ENCODE measurements at regions not wholly inside any gene's neighbourhood (a gene's known extent, or its start where the extent isn't known, plus 50 kb on each side); places are given as distances from the start of the nearest gene placed in this dataset.
"Not testable (repeated sequence)": the region's sequence is repeated elsewhere in the genome, so short reads cannot be mapped to it uniquely, and the experiment has no call there.

GRCh38 chr3:40756500-40756899 is 231.7 kb downstream of the ZNF621 start:
- DNase-seq, result no peak

GRCh38 chr3:40762771-40763170 is 238.0 kb downstream of the ZNF621 start:
- not testable (repeated sequence) for DNase-seq

GRCh38 chr3:40763807-40764206 is 239.0 kb downstream of the ZNF621 start:
- DNase-seq, result no peak

GRCh38 chr3:40764747-40765146 is 240.0 kb downstream of the ZNF621 start:
- no peak for DNase-seq

- DNase-seq, result no peak
Measured at GRCh38 chr3:40765884-40766283, 241.1 kb downstream of the ZNF621 start.

GRCh38 chr3:40766396-40766795 is 241.6 kb downstream of the ZNF621 start:
- no peak for DNase-seq

- DNase-seq, result no peak
Measured at GRCh38 chr3:40768046-40768445, 243.3 kb downstream of the ZNF621 start.

GRCh38 chr3:40768536-40768935 is 243.8 kb downstream of the ZNF621 start:
- DNase-seq, result no peak

GRCh38 chr3:40770061-40770460 is 245.3 kb downstream of the ZNF621 start:
- no peak for DNase-seq

GRCh38 chr3:40771112-40771511 is 246.4 kb downstream of the ZNF621 start:
- no peak for DNase-seq

- DNase-seq, result no peak
Measured at GRCh38 chr3:40779039-40779438, 254.3 kb downstream of the ZNF621 start.

- DNase-seq, result no peak
Measured at GRCh38 chr3:40780291-40780924, 255.6 kb downstream of the ZNF621 start.

GRCh38 chr3:40780925-40781406 is 256.2 kb downstream of the ZNF621 start:
- DNase-seq, result no peak

- DNase-seq, result no peak
Measured at GRCh38 chr3:40782111-40782721, 257.5 kb downstream of the ZNF621 start.

GRCh38 chr3:40790746-40791145 is 266.0 kb downstream of the ZNF621 start:
- no peak for DNase-seq

- DNase-seq, result no peak
Measured at GRCh38 chr3:40793730-40794129, 269.0 kb downstream of the ZNF621 start.

- no peak for DNase-seq
Measured at GRCh38 chr3:40800343-40800742, 275.6 kb downstream of the ZNF621 start.

GRCh38 chr3:40801284-40801741 is 276.6 kb downstream of the ZNF621 start:
- no peak for DNase-seq

- no peak for DNase-seq
Measured at GRCh38 chr3:40803311-40803710, 278.6 kb downstream of the ZNF621 start.

GRCh38 chr3:40805456-40805855 is 280.7 kb downstream of the ZNF621 start:
- no peak for DNase-seq

- DNase-seq, result no peak
Measured at GRCh38 chr3:40810813-40811212, 286.1 kb downstream of the ZNF621 start.

GRCh38 chr3:40817017-40817416 is 292.3 kb downstream of the ZNF621 start:
- DNase-seq, result no peak

GRCh38 chr3:40821315-40821714 is 296.6 kb downstream of the ZNF621 start:
- no peak for DNase-seq

GRCh38 chr3:40827226-40827625 is 302.5 kb downstream of the ZNF621 start:
- DNase-seq, result no peak
